Activated B cell treated with CpG ODN at 0.5 μM for 24 hours (primary cell): ENCODE measurements at regions not wholly inside any gene's neighbourhood (a gene's known extent, or its start where the extent isn't known, plus 50 kb on each side); places are given as distances from the start of the nearest gene placed in this dataset.

ENCODE experiments used
- ATAC-seq: fragments of 200-7000 bp; cut with Tn5 transposase; one replicate; pipeline ENCODE4 v1.10.0; 2021; ENCODE audit warnings: low read depth, mild to moderate bottlenecking, moderate library complexity
- CTCF ChIA-PET: fragments of 350-600 bp; sonication (Branson Sonifier 250); formaldehyde crosslinking; loops from one replicate; lab custom pipeline; 2021; ENCODE audit warnings: antibody characterized with exemption; lab: Charles Lee
- POLR2A ChIA-PET: fragments of 350-600 bp; sonication (Branson Sonifier 250); formaldehyde crosslinking; loops from one replicate; lab custom pipeline; 2021; ENCODE audit warnings: antibody characterized with exemption; lab: Charles Lee
- DNase-seq: peaks from one replicate; pipeline ENCODE4 v3.0.0; 2022
- H3K27ac Mint-ChIP-seq: one replicate; pipeline ENCODE4 v1.8.0; 2020; ENCODE audit warnings: mixed read lengths
- H3K27me3 Mint-ChIP-seq: one replicate; pipeline ENCODE4 v1.8.0; 2021; ENCODE audit warnings: mixed read lengths
- H3K36me3 Mint-ChIP-seq: one replicate; pipeline ENCODE4 v1.8.0; 2021; ENCODE audit warnings: low read depth, mixed read lengths
- H3K4me1 Mint-ChIP-seq: one replicate; pipeline ENCODE4 v1.8.0; 2021; ENCODE audit warnings: mixed read lengths
- H3K4me3 Mint-ChIP-seq: one replicate; pipeline ENCODE4 v1.8.0; 2020; ENCODE audit warnings: mild to moderate bottlenecking, mixed read lengths
- H3K9me3 Mint-ChIP-seq: one replicate; pipeline ENCODE4 v1.8.0; 2020; ENCODE audit warnings: mixed read lengths
- intact Hi-C: fragments of 100-400 bp; cut with micrococcal nuclease; formaldehyde crosslinking; loops from one replicate; pipeline ENCODE4 v1.15.1; 2024
- TF ChIP-seq, protein P1 (sequence below): fragments of 200-600 bp; IDR thresholded peaks from one replicate; pipeline ENCODE4 v1.8.0; 2022; ENCODE audit warnings: antibody characterized with exemption, mild to moderate bottlenecking

DNA sequence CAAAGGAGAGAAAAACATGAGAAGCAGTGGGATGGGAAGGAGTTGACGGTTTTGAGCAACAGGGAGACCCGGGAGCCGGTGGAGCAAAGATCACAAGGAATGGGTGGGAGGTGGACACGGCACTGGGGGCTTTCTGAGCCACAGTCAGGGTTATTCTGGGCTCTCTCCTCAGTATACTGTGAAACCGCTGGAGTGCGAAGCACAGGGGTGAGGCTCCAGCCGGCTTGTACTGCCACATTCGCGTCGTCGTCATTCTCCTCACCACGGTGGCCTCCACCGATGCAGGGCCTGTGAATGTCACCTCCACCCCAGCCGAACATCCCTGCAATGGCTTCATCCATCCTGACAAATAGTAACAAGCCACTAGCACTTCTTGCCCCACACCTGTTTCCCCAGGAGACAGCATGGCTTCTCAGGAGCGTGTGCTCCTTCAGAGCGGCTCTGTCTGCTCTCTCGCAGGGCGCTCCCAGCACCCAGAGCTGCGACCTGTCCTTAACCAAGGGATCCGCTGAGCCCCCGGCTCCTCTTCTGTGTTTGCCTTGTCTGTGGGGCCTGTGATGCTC is 1165.3 kb downstream of the TBC1D22A start:
- TF ChIP-seq, protein P1, sequence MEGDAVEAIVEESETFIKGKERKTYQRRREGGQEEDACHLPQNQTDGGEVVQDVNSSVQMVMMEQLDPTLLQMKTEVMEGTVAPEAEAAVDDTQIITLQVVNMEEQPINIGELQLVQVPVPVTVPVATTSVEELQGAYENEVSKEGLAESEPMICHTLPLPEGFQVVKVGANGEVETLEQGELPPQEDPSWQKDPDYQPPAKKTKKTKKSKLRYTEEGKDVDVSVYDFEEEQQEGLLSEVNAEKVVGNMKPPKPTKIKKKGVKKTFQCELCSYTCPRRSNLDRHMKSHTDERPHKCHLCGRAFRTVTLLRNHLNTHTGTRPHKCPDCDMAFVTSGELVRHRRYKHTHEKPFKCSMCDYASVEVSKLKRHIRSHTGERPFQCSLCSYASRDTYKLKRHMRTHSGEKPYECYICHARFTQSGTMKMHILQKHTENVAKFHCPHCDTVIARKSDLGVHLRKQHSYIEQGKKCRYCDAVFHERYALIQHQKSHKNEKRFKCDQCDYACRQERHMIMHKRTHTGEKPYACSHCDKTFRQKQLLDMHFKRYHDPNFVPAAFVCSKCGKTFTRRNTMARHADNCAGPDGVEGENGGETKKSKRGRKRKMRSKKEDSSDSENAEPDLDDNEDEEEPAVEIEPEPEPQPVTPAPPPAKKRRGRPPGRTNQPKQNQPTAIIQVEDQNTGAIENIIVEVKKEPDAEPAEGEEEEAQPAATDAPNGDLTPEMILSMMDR: no peak
- ChIA-PET CTCF (no interaction called here), POLR2A (no interaction called here)
- Mint-ChIP-seq H3K36me3 (no peaks in the 10 kb centered on the region), H3K9me3 (peaks cover 8% of the 10 kb centered on the region), H3K27ac (no peak overlapping the region), H3K4me3 (no peak overlapping the region), H3K27me3 (peaks cover 6% of the 10 kb centered on the region), H3K4me1 (peaks cover 23% of the 10 kb centered on the region)
- intact Hi-C loops: no loop called here
- DNase-seq (no peak), ATAC-seq (no peak)

DNA sequence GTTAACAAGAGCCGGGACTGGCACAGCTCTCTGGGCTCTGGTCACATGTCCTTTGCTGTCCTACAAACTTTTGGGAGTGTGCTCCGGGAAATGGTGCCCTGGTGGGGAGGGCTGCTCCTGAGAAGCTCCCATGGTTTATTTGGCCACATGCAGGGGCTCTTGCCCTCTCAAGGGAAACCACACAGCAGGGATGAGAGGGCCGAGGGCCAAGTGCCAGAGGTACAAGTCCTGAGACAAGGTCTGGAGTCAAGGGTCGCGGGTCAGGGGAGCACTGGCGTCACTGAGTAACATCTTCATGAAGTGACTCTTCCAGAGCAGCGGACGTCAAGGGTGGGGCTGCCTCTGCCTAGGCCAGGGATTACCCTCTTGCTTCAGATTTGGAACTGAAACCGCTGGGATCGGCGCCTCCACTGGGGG is 1160.6 kb downstream of the TBC1D22A start:
- Mint-ChIP-seq H3K4me1 (peaks cover 36% of the 10 kb centered on the region), H3K27me3 (peaks cover 6% of the 10 kb centered on the region), H3K4me3 (no peak overlapping the region), H3K9me3 (peaks cover 8% of the 10 kb centered on the region), H3K36me3 (no peaks in the 10 kb centered on the region), H3K27ac (no peak overlapping the region)
- POLR2A ChIA-PET: no interaction called here
- CTCF ChIA-PET: no interaction called here
- intact Hi-C loops: no loop called here
- DNase-seq (no peak), ATAC-seq (no peak)
- TF ChIP-seq, protein P1: no peak

DNA sequence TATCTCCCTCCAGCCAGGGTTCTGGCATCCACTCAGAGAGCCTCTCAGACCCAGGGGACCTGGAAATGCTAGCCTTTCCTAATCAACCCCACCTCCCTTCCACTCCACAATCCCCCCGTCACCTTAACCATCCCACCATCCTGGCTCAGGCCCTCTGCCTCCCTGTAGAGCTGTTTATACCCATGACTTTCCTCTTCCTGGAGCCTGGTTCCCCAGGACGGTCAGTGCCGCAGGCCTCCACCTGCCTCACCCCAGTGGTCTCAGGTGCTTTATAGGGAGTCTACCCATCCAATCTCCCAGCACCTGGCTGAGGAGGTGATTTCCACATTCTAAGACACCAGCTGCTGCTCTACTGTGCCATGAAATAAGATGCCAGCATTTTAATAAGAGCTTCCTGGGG is 1159.5 kb downstream of the TBC1D22A start:
- POLR2A ChIA-PET: no interaction called here
- TF ChIP-seq, protein P1: no peak
- CTCF ChIA-PET: no interaction called here
- peaks cover 32% of the 10 kb centered on the region for H3K4me1 Mint-ChIP-seq
- H3K4me3 Mint-ChIP-seq: no peak overlapping the region
- ATAC-seq: no peak
- H3K27me3 Mint-ChIP-seq: peaks cover 6% of the 10 kb centered on the region
- H3K36me3 Mint-ChIP-seq: no peaks in the 10 kb centered on the region
- peaks cover 8% of the 10 kb centered on the region for H3K9me3 Mint-ChIP-seq
- DNase-seq: no peak
- intact Hi-C loops: no loop called here
- no peak overlapping the region for H3K27ac Mint-ChIP-seq

DNA sequence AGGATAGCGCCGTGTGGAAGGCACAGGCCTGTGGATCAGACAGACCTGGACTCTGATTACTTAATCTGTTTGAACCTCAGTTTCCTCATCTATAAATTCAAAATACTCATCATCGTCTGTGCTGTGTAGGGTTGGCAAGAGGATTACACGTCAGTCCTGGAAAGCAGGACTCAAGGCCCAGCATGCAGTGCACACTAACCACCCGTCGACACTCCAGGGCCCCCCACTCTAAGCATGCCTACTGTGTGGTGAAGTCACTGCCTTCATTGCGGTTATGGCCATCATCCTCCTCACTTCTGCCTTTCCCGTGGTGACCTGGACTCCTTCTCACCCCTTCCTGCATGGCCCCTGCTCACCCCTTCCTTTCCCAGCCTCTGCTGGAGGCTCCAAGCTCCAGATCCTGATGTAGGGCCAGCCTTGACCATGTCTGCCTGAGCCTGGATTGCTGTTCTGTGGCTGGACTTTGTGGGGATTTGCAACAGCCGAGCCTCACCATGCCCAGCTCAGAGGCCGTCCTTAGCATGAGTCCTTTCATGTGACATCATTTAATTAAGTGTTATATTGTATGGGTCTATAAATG is 1158.0 kb downstream of the TBC1D22A start:
- DNase-seq: no peak
- ChIA-PET CTCF (no interaction called here), POLR2A (no interaction called here)
- H3K27ac Mint-ChIP-seq: peak overlapping the region; percentile 42
- no peaks in the 10 kb centered on the region for H3K36me3 Mint-ChIP-seq
- no peak overlapping the region for H3K4me3 Mint-ChIP-seq
- H3K9me3 Mint-ChIP-seq: peaks cover 8% of the 10 kb centered on the region
- intact Hi-C loops: no loop called here
- H3K27me3 Mint-ChIP-seq: no peaks in the 10 kb centered on the region
- peaks cover 32% of the 10 kb centered on the region for H3K4me1 Mint-ChIP-seq
- no peak for ATAC-seq
- TF ChIP-seq, protein P1: no peak

DNA sequence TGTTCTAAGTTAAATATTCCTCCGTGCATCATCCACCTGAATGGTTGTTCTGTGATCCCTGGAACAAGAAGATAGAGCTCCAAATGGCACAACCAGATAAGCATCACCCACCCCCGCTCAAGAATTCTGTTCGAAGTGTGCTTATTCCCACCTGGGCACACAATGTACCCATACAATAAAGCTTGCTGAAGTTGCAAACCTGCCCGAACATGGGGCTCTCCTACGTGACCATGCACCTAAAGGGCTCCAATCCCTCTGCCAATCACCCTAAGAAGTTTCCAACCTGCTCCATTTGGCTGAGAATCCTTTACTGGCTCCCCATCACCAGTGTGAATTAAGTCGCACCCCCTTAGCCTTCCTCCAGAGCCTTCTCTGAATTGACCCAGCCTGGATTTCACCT is 1157.4 kb downstream of the TBC1D22A start:
- no peak overlapping the region for H3K4me3 Mint-ChIP-seq
- intact Hi-C loops: loop anchor here (2.0 kb wide), 1 partner anchor 177 kb away; no protein-coding TSS in a partner anchor
- POLR2A ChIA-PET: no interaction called here
- CTCF ChIA-PET: no interaction called here
- no peak for ATAC-seq
- peaks cover 8% of the 10 kb centered on the region for H3K9me3 Mint-ChIP-seq
- H3K36me3 Mint-ChIP-seq: no peaks in the 10 kb centered on the region
- TF ChIP-seq, protein P1: no peak
- peaks cover 32% of the 10 kb centered on the region for H3K4me1 Mint-ChIP-seq
- H3K27me3 Mint-ChIP-seq: no peaks in the 10 kb centered on the region
- DNase-seq: no peak
- no peak overlapping the region for H3K27ac Mint-ChIP-seq
